SW480 (cell line): ENCODE measurements at regions not wholly inside any gene's neighbourhood (a gene's known extent, or its start where the extent isn't known, plus 50 kb on each side); places are given as distances from the start of the nearest gene placed in this dataset.
"Not testable (repeated sequence)": the region's sequence is repeated elsewhere in the genome, so short reads cannot be mapped to it uniquely, and the experiment has no call there.

Experiments used
- DNase-seq: peaks from one replicate; pipeline ENCODE4 v3.0.0-alpha.2; 2016; ENCODE audit warnings: low spot score

- DNase-seq = no peak
Observed at GRCh38 chr21:32093646-32094462, 185.0 kb downstream of the MIS18A start.

GRCh38 chr21:32090956-32091355, 187.9 kb downstream of the MIS18A start:
- DNase-seq = no peak

- no peak for DNase-seq
Observed at GRCh38 chr21:32089766-32090165, 189.1 kb downstream of the MIS18A start.

GRCh38 chr21:32088471-32088870, 190.4 kb downstream of the MIS18A start:
- DNase-seq = no peak

- DNase-seq = no peak
Observed at GRCh38 chr21:32087447-32087846, 191.4 kb downstream of the MIS18A start.

GRCh38 chr21:32083197-32083596, 195.7 kb downstream of the MIS18A start:
- no peak for DNase-seq

GRCh38 chr21:32082466-32082865, 196.4 kb downstream of the MIS18A start:
- no peak for DNase-seq

- DNase-seq = no peak
Observed at GRCh38 chr21:32073593-32073992, 200.8 kb downstream of the HUNK start.

GRCh38 chr21:32073190-32073589, 200.4 kb downstream of the HUNK start:
- DNase-seq = no peak

GRCh38 chr21:32071620-32072019, 198.8 kb downstream of the HUNK start:
- DNase-seq = not testable (repeated sequence)

- DNase-seq = no peak
Observed at GRCh38 chr21:32070676-32071330, 198.0 kb downstream of the HUNK start.

- DNase-seq = no peak
Observed at GRCh38 chr21:32070126-32070525, 197.3 kb downstream of the HUNK start.

- no peak for DNase-seq
Observed at GRCh38 chr21:32065654-32066053, 192.8 kb downstream of the HUNK start.

GRCh38 chr21:32064281-32064910, 191.6 kb downstream of the HUNK start:
- DNase-seq = no peak

- DNase-seq = no peak
Observed at GRCh38 chr21:32062591-32063227, 189.9 kb downstream of the HUNK start.

GRCh38 chr21:32061729-32062128, 188.9 kb downstream of the HUNK start:
- no peak for DNase-seq

GRCh38 chr21:32056791-32057190, 184.0 kb downstream of the HUNK start:
- DNase-seq = no peak

GRCh38 chr21:32055305-32055704, 182.5 kb downstream of the HUNK start:
- no peak for DNase-seq
